HEK293T (cell line): ENCODE measurements at regions not wholly inside any gene's neighbourhood (a gene's known extent, or its start where the extent isn't known, plus 50 kb on each side); places are given as distances from the start of the nearest gene placed in this dataset.

Experiments used
- ARNT ChIP-seq: fragments of 450-650 bp; IDR thresholded peaks from 2 replicates; pipeline ENCODE4 v1.6.1; 2017; ENCODE audit warnings: mild to moderate bottlenecking
- BHLHE40 ChIP-seq: fragments of 450-650 bp; IDR thresholded peaks from 2 replicates; pipeline ENCODE4 v1.6.1; 2016; ENCODE audit warnings: mild to moderate bottlenecking, moderate library complexity, borderline replicate concordance
- CTBP1 ChIP-seq: fragments of 450-650 bp; IDR thresholded peaks from 2 replicates; pipeline ENCODE4 v1.6.1; 2016; ENCODE audit warnings: borderline replicate concordance
- ELF4 ChIP-seq: fragments of 450-650 bp; IDR thresholded peaks from 2 replicates; pipeline ENCODE4 v1.6.1; 2017; ENCODE audit warnings: antibody characterized with exemption
- FOXK2 ChIP-seq: fragments of 450-650 bp; IDR thresholded peaks from 2 replicates; pipeline ENCODE4 v1.6.1; 2016; ENCODE audit warnings: mild to moderate bottlenecking
- FOXM1 ChIP-seq: fragments of 450-650 bp; IDR thresholded peaks from 2 replicates; pipeline ENCODE4 v1.6.1; 2017; ENCODE audit warnings: mild to moderate bottlenecking, borderline replicate concordance
- HDGF ChIP-seq: fragments of 450-650 bp; IDR thresholded peaks from 2 replicates; pipeline ENCODE4 v1.6.1; 2017; ENCODE audit warnings: antibody characterized with exemption, borderline replicate concordance
- LEF1 ChIP-seq: fragments of 450-650 bp; IDR thresholded peaks from 2 replicates; pipeline ENCODE4 v1.6.1; 2017; ENCODE audit warnings: mild to moderate bottlenecking, borderline replicate concordance
- NFRKB ChIP-seq: fragments of 450-650 bp; IDR thresholded peaks from 2 replicates; pipeline ENCODE4 v1.6.1; 2016; ENCODE audit warnings: mild to moderate bottlenecking, moderate library complexity
- PKNOX1 ChIP-seq: fragments of 450-650 bp; IDR thresholded peaks from 2 replicates; pipeline ENCODE4 v1.6.1; 2016
- SP1 ChIP-seq: fragments of 450-650 bp; IDR thresholded peaks from 2 replicates; pipeline ENCODE4 v1.6.1; 2017
- SUZ12 ChIP-seq: fragments of 450-650 bp; IDR thresholded peaks from 2 replicates; pipeline ENCODE4 v1.6.1; 2016; ENCODE audit warnings: mild to moderate bottlenecking
- TARDBP ChIP-seq: fragments of 450-650 bp; IDR thresholded peaks from 2 replicates; pipeline ENCODE4 v1.6.1; 2016
- ZNF384 ChIP-seq: fragments of 450-650 bp; IDR thresholded peaks from 2 replicates; pipeline ENCODE4 v1.6.1; 2016

- TF ChIP-seq BHLHE40 (no peak), SP1 (no peak), FOXK2 (no peak), CTBP1 (no peak), ELF4 (no peak), PKNOX1 (no peak), ARNT (no peak), LEF1 (no peak), ZNF384 (no peak), HDGF (no peak), NFRKB (no peak), FOXM1 (no peak), SUZ12 (no peak), TARDBP (no peak)
Observed at GRCh38 chr3:124447845-124448244, 282.4 kb upstream of the UMPS start.
